ENCODE measurements at regions not wholly inside any gene's neighbourhood (a gene's known extent, or its start where the extent isn't known, plus 50 kb on each side); places are given as distances from the start of the nearest gene placed in this dataset.

DNA sequence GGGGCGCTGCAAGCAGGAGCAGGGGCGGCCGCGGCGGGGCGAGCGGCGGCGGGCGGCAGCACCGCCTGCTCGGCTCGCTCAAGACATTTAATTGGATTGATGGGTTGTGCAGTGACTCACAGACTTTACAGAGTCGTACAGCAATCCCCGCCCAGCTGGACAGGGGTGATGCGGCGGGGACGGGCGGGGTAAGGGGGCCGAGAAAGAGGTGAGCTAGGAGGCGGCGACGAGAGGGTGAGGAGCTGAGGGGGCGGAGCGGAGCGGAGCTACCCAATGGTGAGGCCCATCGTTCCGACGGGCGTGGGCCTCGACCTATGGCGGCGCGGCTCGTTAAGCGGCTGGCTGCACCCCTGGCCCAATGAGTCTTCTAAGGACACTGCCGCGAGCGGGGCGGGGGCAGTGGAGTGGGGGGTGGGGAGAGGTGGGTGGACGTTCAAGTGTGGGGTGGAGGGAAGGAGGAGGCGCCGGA lies 97.1 kb upstream of the SERTAD2 start:
- peaks cover 6% of the 10 kb centered on the region for H3K4me1 ChIP-seq (replicated peaks)
- intact Hi-C loops (cut with DNase I): loop anchor here (1.0 to 5.0 kb wide), 4 partner anchors 81 to 108 kb away; partner anchors contain the start of gene SERTAD2
- H3K27ac ChIP-seq: peak overlapping the region; percentile 96 to 98
- H3K36me3 ChIP-seq: no peaks in the 10 kb centered on the region
- H3K9me3 ChIP-seq: no peaks in the 10 kb centered on the region
- DNase-seq (ENCODE audit: low spot score): peak; percentile 99
- TF ChIP-seq POLR2A (IDR thresholded peaks at IDR 0.05) (peak; percentile 99), POLR2AphosphoS5 (IDR thresholded peaks at IDR 0.05) (peak; percentile 89)
- TF ChIP-seq, protein P1, sequence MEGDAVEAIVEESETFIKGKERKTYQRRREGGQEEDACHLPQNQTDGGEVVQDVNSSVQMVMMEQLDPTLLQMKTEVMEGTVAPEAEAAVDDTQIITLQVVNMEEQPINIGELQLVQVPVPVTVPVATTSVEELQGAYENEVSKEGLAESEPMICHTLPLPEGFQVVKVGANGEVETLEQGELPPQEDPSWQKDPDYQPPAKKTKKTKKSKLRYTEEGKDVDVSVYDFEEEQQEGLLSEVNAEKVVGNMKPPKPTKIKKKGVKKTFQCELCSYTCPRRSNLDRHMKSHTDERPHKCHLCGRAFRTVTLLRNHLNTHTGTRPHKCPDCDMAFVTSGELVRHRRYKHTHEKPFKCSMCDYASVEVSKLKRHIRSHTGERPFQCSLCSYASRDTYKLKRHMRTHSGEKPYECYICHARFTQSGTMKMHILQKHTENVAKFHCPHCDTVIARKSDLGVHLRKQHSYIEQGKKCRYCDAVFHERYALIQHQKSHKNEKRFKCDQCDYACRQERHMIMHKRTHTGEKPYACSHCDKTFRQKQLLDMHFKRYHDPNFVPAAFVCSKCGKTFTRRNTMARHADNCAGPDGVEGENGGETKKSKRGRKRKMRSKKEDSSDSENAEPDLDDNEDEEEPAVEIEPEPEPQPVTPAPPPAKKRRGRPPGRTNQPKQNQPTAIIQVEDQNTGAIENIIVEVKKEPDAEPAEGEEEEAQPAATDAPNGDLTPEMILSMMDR (IDR thresholded peaks at IDR 0.05): peak in 2 of 4 experiments; percentile 35 to 44
- H3K27me3 ChIP-seq (replicated peaks; ENCODE audit: insufficient read depth): no peaks in the 10 kb centered on the region
- peak overlapping the region; percentile 73 to 74 for H3K4me3 ChIP-seq
- under 1% methylated on average over 40 of the region's 43 CpGs for WGBS

DNA sequence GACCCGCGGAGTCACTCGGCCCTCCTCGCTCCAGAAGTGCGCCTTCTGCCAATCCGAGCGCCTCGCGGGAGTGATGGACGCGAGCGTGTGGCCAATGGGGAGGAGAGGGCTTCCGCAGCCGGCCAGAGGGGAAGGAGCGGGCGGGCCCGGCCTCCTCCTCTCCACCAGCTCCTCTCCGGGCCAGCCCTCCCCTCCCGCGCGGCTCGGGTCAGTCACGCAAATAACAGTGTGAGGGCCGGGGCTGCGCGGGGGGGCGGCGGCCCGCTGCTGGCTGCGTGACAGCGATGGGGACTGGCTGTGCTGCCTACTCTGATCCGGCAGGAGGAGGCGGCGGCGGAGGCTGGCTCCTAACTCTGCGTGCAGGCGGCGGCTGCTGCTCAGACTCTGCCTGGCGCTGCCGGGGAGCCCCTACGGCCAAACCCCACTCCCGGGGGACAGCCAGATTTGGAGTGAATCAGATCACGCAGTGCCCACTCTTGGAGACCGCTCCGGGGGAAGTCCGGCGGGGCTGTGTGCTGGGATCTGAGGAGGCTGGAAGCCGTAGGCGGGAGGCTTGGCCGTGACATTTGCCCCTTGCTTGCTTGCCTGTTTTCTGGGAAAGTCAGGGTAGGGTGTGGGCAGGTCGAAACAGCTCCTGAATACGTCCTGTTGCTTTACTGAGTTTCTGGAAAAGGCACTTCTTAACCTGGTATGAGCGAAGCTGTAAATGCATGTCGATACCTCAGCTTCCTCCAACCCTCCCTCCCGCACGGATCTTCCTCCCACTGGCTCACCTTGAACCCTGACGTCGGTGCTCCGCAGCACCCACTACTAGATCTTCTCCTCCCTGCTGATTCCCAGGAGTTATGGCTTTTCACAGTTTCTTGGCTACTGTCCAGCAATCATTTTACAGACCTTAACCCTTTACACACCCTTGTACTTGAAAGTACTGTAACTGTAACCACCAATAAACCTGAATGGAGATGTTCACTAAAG lies 97.9 kb upstream of the SERTAD2 start:
- TF ChIP-seq POLR2AphosphoS5 (IDR thresholded peaks at IDR 0.05): peak; percentile 89
- peak; percentile 92 for TF ChIP-seq POLR2A (IDR thresholded peaks at IDR 0.05)
- TF ChIP-seq, protein P1 (IDR thresholded peaks at IDR 0.05): peak in 2 of 4 experiments; percentile 71 to 72
- peak; percentile 99 for DNase-seq (ENCODE audit: low spot score)
- intact Hi-C loops (cut with DNase I): loop anchor here (1.0 to 5.0 kb wide), 5 partner anchors 15 to 107 kb away; partner anchors contain the start of gene SERTAD2
- Histone ChIP-seq H3K36me3 (no peaks in the 10 kb centered on the region), H3K4me3 (peak overlapping the region; percentile 57 to 70), H3K27me3 (replicated peaks; ENCODE audit: insufficient read depth) (no peaks in the 10 kb centered on the region), H3K9me3 (no peaks in the 10 kb centered on the region), H3K4me1 (replicated peaks) (peaks cover 6% of the 10 kb centered on the region), H3K27ac (peak overlapping the region; percentile 93 to 98)
- 1% methylated on average over 35 of the region's 59 CpGs for WGBS

DNA sequence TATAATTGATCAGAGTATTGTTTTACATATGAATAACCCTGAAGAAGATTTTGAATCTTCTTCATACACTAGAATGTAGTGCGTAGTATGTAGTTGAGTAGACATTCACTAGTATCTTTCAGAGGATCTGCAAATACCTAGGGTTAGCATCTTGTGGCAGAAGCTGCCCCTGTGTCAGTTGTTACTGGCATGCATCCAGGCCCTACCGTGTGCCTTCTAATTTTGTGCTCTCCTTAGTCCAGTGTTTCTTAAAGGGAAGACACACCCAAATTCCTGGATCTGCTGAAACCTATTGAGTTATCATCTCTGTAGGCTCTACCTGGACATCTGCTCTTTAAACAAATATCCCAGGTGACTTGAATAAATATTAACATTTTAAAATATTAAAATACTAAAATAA lies 99.7 kb upstream of the SERTAD2 start:
- 50% methylated on average over 2 of the region's 2 CpGs for WGBS
- no peaks in the 10 kb centered on the region for H3K27me3 ChIP-seq (replicated peaks; ENCODE audit: insufficient read depth)
- no peak for DNase-seq (ENCODE audit: low spot score)
- H3K36me3 ChIP-seq: no peaks in the 10 kb centered on the region
- no peak overlapping the region for H3K27ac ChIP-seq
- no peak overlapping the region for H3K4me3 ChIP-seq
- TF ChIP-seq, protein P1 (IDR thresholded peaks at IDR 0.05): no peak
- TF ChIP-seq POLR2A (IDR thresholded peaks at IDR 0.05) (no peak), POLR2AphosphoS5 (IDR thresholded peaks at IDR 0.05) (no peak)
- H3K9me3 ChIP-seq: no peaks in the 10 kb centered on the region
- peaks cover 6% of the 10 kb centered on the region for H3K4me1 ChIP-seq (replicated peaks)
- intact Hi-C loops (cut with DNase I): loop anchor here (2.0 to 5.0 kb wide), 2 partner anchors 13 to 79 kb away; no protein-coding TSS in a partner anchor

DNA sequence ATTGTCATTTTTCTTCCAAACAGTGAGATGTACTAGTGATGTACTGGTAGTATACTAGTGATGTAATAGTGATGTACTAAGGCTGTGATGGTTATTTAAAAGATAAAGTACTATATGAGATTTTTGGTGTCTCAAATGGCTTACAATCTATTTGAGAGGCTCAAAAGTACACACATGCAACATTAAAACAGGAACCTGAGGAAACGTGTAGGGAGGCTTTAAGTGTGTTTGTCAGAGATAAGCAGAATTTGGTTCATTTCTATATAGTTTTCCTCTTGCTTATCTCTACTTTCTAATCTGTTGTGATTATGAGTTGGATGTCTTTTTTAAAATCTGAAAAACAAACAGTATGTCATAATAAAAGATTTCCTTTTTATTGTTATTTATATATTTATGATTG lies 100.9 kb upstream of the SERTAD2 start:
- 76% methylated on average over 1 of the region's 1 CpG for WGBS
- H3K36me3 ChIP-seq: no peaks in the 10 kb centered on the region
- H3K4me3 ChIP-seq: no peak overlapping the region
- TF ChIP-seq POLR2A (IDR thresholded peaks at IDR 0.05): no peak
- TF ChIP-seq, protein P1 (IDR thresholded peaks at IDR 0.05): no peak
- no peak for TF ChIP-seq POLR2AphosphoS5 (IDR thresholded peaks at IDR 0.05)
- intact Hi-C loops (cut with DNase I): loop anchor here (5.0 kb wide), 1 partner anchor 78 kb away; no protein-coding TSS in a partner anchor
- no peaks in the 10 kb centered on the region for H3K27me3 ChIP-seq (replicated peaks; ENCODE audit: insufficient read depth)
- peaks cover under 1% of the 10 kb centered on the region for H3K4me1 ChIP-seq (replicated peaks)
- no peak for DNase-seq (ENCODE audit: low spot score)
- H3K27ac ChIP-seq: no peak overlapping the region
- no peaks in the 10 kb centered on the region for H3K9me3 ChIP-seq
